H1 (cell line): ENCODE measurements at regions not wholly inside any gene's neighbourhood (a gene's known extent, or its start where the extent isn't known, plus 50 kb on each side); places are given as distances from the start of the nearest gene placed in this dataset.

Experiments used
- CTCF ChIA-PET: fragments of 300-600 bp; sonication (Branson Sonifier 250); formaldehyde crosslinking; loops from one replicate; lab custom pipeline; 2021; ENCODE audit not compliant: partially characterized antibody; lab: Charles Lee
- POLR2A ChIA-PET: fragments of 300-600 bp; sonication (Branson Sonifier 250); formaldehyde crosslinking; loops from one replicate; lab custom pipeline; 2021; ENCODE audit warnings: inconsistent platforms; ENCODE audit not compliant: partially characterized antibody; lab: Charles Lee
- DNase-seq, 2 experiments: peaks; one replicate each; pipeline versions ENCODE4 v3.0.0 to v3.0.0-alpha.2; 2010 to 2022; ENCODE audit warnings: low spot score in 2 of 2, low read depth in 1 of 2, mixed read lengths in 1 of 2
- FAIRE-seq: peaks from 2 replicates; lab custom pipeline; 2011; peaks lifted over from hg19 to GRCh38; lab: Jason Lieb, UNC
- H2AFZ ChIP-seq: 2 replicates; pipeline ENCODE4 v1.8.1; 2012; ENCODE audit warnings: low read length, inconsistent platforms
- H2AK5ac ChIP-seq: 2 replicates; pipeline ENCODE4 v1.6.1; 2013; ENCODE audit warnings: low read depth, low read length
- H2BK120ac ChIP-seq: replicated peaks from 2 replicates; pipeline ENCODE3; 2013; ENCODE audit warnings: low read depth, low read length, inconsistent platforms
- H2BK12ac ChIP-seq: 2 replicates; pipeline ENCODE4 v1.6.1; 2013; ENCODE audit warnings: low read depth, low read length
- H2BK15ac ChIP-seq: 2 replicates; pipeline ENCODE4 v1.6.1; 2013; ENCODE audit warnings: low read length
- H2BK20ac ChIP-seq: 2 replicates; pipeline ENCODE4 v1.6.1; 2013; ENCODE audit warnings: low read length
- H2BK5ac ChIP-seq: 2 replicates; pipeline ENCODE4 v1.6.1; 2013; ENCODE audit warnings: low read depth, low read length
- H3K14ac ChIP-seq: 2 replicates; pipeline ENCODE4 v1.6.1; 2013; ENCODE audit warnings: inconsistent platforms; ENCODE audit not compliant: insufficient read length
- H3K18ac ChIP-seq: 2 replicates; pipeline ENCODE4 v1.6.1; 2013; ENCODE audit warnings: low read length; ENCODE audit errors: extremely low read depth
- H3K23ac ChIP-seq: 2 replicates; pipeline ENCODE4 v1.6.1; 2013; ENCODE audit warnings: inconsistent platforms; ENCODE audit not compliant: insufficient read length
- H3K23me2 ChIP-seq: 2 replicates; pipeline ENCODE4 v1.6.1; 2013; ENCODE audit warnings: low read depth, low read length
- H3K27ac ChIP-seq: 2 replicates; pipeline ENCODE4 v1.6.1; 2011; ENCODE audit warnings: low read depth, low read length, inconsistent platforms
- H3K27me3 ChIP-seq, 4 experiments: replicated peaks in 1 of 4; 1 replicate in 1 of 4; 2 replicates in 3 of 4; pipeline versions ENCODE4 v1.6.1 to v1.8.1; 2011 to 2013; ENCODE audit warnings: low read length in 3 of 4, mild to moderate bottlenecking in 3 of 4, inconsistent platforms in 2 of 4, mixed read lengths in 2 of 4, moderate library complexity in 1 of 4; ENCODE audit not compliant: control insufficient read depth in 3 of 4, insufficient read depth in 3 of 4; ENCODE audit errors: extremely low read depth in 1 of 4
- H3K36me3 ChIP-seq, 4 experiments: 2 replicates each; pipeline versions ENCODE4 v1.6.1 to v1.8.1; 2011 to 2013; ENCODE audit warnings: mild to moderate bottlenecking in 4 of 4, low read length in 3 of 4, moderate library complexity in 2 of 4, control low read depth in 1 of 4, inconsistent platforms in 1 of 4; ENCODE audit not compliant: insufficient read depth in 4 of 4, control insufficient read depth in 2 of 4
- H3K4ac ChIP-seq: replicated peaks from 2 replicates; pipeline ENCODE3; 2013; ENCODE audit warnings: low read length, low read depth, mixed read lengths, inconsistent platforms; ENCODE audit not compliant: insufficient read length
- H3K4me1 ChIP-seq, 4 experiments: replicated peaks in 1 of 4; 1 replicate in 1 of 4; 2 replicates in 3 of 4; pipeline versions ENCODE4 v1.6.1 to v1.8.1; 2011 to 2013; ENCODE audit warnings: low read length in 3 of 4, inconsistent platforms in 2 of 4, mixed read lengths in 1 of 4; ENCODE audit not compliant: insufficient read depth in 4 of 4, control insufficient read depth in 3 of 4
- H3K4me2 ChIP-seq, 2 experiments: 2 replicates each; pipeline versions ENCODE4 v1.6.1 to v1.8.1; 2011 to 2013; ENCODE audit warnings: low read depth in 2 of 2, low read length in 2 of 2, control low read depth in 1 of 2, inconsistent platforms in 1 of 2, mild to moderate bottlenecking in 1 of 2; ENCODE audit not compliant: insufficient read depth in 1 of 2
- H3K4me3 ChIP-seq, 4 experiments: fragments of 200-600, 300-600 bp in 1 of 4; sonication (generic), shearing (Covaris generic), sonication (Bioruptor Twin) in 1 of 4; 2 replicates each; pipeline versions ENCODE4 v1.5.1 to v1.8.1; 2011 to 2016; ENCODE audit warnings: low read length in 4 of 4, low read depth in 3 of 4, control low read depth in 2 of 4, inconsistent platforms in 2 of 4, mild to moderate bottlenecking in 2 of 4, mixed read lengths in 1 of 4, moderate library complexity in 1 of 4; ENCODE audit not compliant: insufficient read depth in 2 of 4; ENCODE audit errors: extremely low read depth in 1 of 4
- H3K56ac ChIP-seq: replicated peaks from 2 replicates; pipeline ENCODE3; 2013; ENCODE audit warnings: low read depth, mild to moderate bottlenecking, mixed read lengths, low read length, inconsistent platforms; ENCODE audit not compliant: insufficient read length
- H3K79me1 ChIP-seq: 2 replicates; pipeline ENCODE4 v1.6.1; 2013; ENCODE audit warnings: low read depth, low read length, control low read depth
- H3K79me2 ChIP-seq, 2 experiments: 2 replicates each; pipeline versions ENCODE4 v1.6.1 to v1.8.1; 2012 to 2013; ENCODE audit warnings: low read length in 2 of 2, mild to moderate bottlenecking in 2 of 2, inconsistent platforms in 1 of 2; ENCODE audit not compliant: insufficient read depth in 2 of 2, control insufficient read depth in 1 of 2
- H3K9ac ChIP-seq, 4 experiments: replicated peaks in 1 of 4; 1 replicate in 1 of 4; 2 replicates in 3 of 4; pipeline versions ENCODE4 v1.6.1 to v1.8.1; 2011 to 2013; ENCODE audit warnings: low read depth in 3 of 4, low read length in 3 of 4, control low read depth in 2 of 4, mild to moderate bottlenecking in 2 of 4, moderate library complexity in 2 of 4, inconsistent platforms in 1 of 4; ENCODE audit errors: extremely low read depth in 1 of 4
- H3K9me3 ChIP-seq, 2 experiments: 2 replicates each; pipeline versions ENCODE4 v1.6.1 to v1.8.1; 2012 to 2013; ENCODE audit warnings: mild to moderate bottlenecking in 2 of 2, moderate library complexity in 2 of 2, control low read depth in 1 of 2, inconsistent platforms in 1 of 2, low read depth in 1 of 2, low read length in 1 of 2, mixed read lengths in 1 of 2; ENCODE audit not compliant: insufficient read depth in 2 of 2
- H4K20me1 ChIP-seq, 2 experiments: replicated peaks in 1 of 2; 2 replicates each; pipeline versions ENCODE3 to v1.8.1; 2011 to 2013; ENCODE audit warnings: inconsistent platforms in 2 of 2, low read length in 2 of 2, mild to moderate bottlenecking in 1 of 2; ENCODE audit not compliant: insufficient read depth in 2 of 2, control insufficient read depth in 1 of 2
- H4K5ac ChIP-seq: 2 replicates; pipeline ENCODE4 v1.6.1; 2013; ENCODE audit warnings: low read length, low read depth, mixed read lengths, inconsistent platforms; ENCODE audit not compliant: insufficient read length
- H4K8ac ChIP-seq: 2 replicates; pipeline ENCODE4 v1.8.0; 2013; ENCODE audit warnings: mild to moderate bottlenecking, moderate library complexity, low read length, inconsistent platforms; ENCODE audit not compliant: insufficient read depth; ENCODE audit errors: extremely low read depth
- H4K91ac ChIP-seq: replicated peaks from 2 replicates; pipeline ENCODE3; 2013; ENCODE audit warnings: low read length, mixed read lengths, inconsistent platforms; ENCODE audit not compliant: insufficient read length
- BACH1 ChIP-seq: IDR thresholded peaks from 2 replicates; pipeline ENCODE4 v1.6.1; 2012; ENCODE audit warnings: low read length, improper control_type of control experiment
- BCL11A ChIP-seq, 2 experiments: IDR thresholded peaks; one replicate each; pipeline ENCODE4 v1.6.1; 2011; ENCODE audit warnings: low read depth in 2 of 2, low read length in 2 of 2, mild to moderate bottlenecking in 2 of 2
- CEBPB ChIP-seq: IDR thresholded peaks from 2 replicates; pipeline ENCODE4 v1.6.1; 2012; ENCODE audit warnings: low read depth, low read length
- EZH2 ChIP-seq: fragments of 200-600 bp; sonication (generic); IDR thresholded peaks from 2 replicates; pipeline ENCODE4 v1.7.1; 2012; ENCODE audit warnings: low read depth, mild to moderate bottlenecking, moderate library complexity, low read length, inconsistent platforms; ENCODE audit not compliant: severe bottlenecking
- FOSL1 ChIP-seq: IDR thresholded peaks from 2 replicates; pipeline ENCODE4 v1.6.1; 2011; ENCODE audit warnings: mild to moderate bottlenecking, low read depth, low read length, moderate library complexity; ENCODE audit not compliant: insufficient read depth
- KDM4A ChIP-seq: IDR thresholded peaks from one replicate; pipeline ENCODE4 v1.7.1; 2012; ENCODE audit warnings: low read depth, mild to moderate bottlenecking, moderate library complexity, low read length, inconsistent platforms; ENCODE audit not compliant: severe bottlenecking
- MAX ChIP-seq: IDR thresholded peaks from 2 replicates; pipeline ENCODE4 v1.6.1; 2012; ENCODE audit warnings: inconsistent platforms
- NRF1 ChIP-seq: IDR thresholded peaks from 2 replicates; pipeline ENCODE4 v1.6.1; 2011; ENCODE audit warnings: mild to moderate bottlenecking, low read depth, low read length, improper control_type of control experiment
- RBBP5 ChIP-seq: IDR thresholded peaks from 2 replicates; pipeline ENCODE4 v1.7.1; 2012; ENCODE audit warnings: low read depth, mild to moderate bottlenecking, inconsistent platforms, low read length, moderate library complexity, borderline replicate concordance
- SUZ12 ChIP-seq: fragments of 200-600 bp; sonication (generic); IDR thresholded peaks from 2 replicates; pipeline ENCODE4 v1.6.1; 2012; ENCODE audit warnings: mild to moderate bottlenecking, inconsistent platforms, low read length, moderate library complexity, mixed read lengths
- WGBS, 2 experiments: shearing (Covaris generic) in 1 of 2; methylation state at CpG; one replicate each; pipeline versions ENCODE4 v1.1.6 to v1.1.7; 2013 to 2015; ENCODE audit warnings: low lambda C conversion rate in 2 of 2, mixed read lengths in 2 of 2, inconsistent platforms in 1 of 2, low coverage in 1 of 2, missing lambda C conversion rate in 1 of 2; ENCODE audit not compliant: insufficient replicate concordance in 2 of 2, insufficient coverage in 1 of 2, insufficient read length in 1 of 2; ENCODE audit errors: extremely low coverage in 1 of 2, missing lambda C conversion rate in 1 of 2; 5-methylcytosine and 5-hydroxymethylcytosine counted together

GRCh38 chr14:34065236-34065635 lies 114.4 kb upstream of the EGLN3 start:
- H3K4ac ChIP-seq: no peak overlapping the region
- H3K14ac ChIP-seq: no peak overlapping the region
- CTCF ChIA-PET: interaction anchor here (1.0 kb wide), 1 partner anchor 216 kb away, joined by 3 read pairs; no protein-coding TSS in a partner anchor
- H4K8ac ChIP-seq: no peak overlapping the region
- H3K79me2 ChIP-seq: no peaks in the 10 kb centered on the region
- H2AK5ac ChIP-seq: no peak overlapping the region
- POLR2A ChIA-PET: no interaction called here
- no peak for TF ChIP-seq KDM4A
- no peak for TF ChIP-seq BCL11A (IDR thresholded peaks at IDR 0.05; ENCODE audit: low read depth in 2 of 2, low read length in 2 of 2)
- TF ChIP-seq FOSL1: no peak
- TF ChIP-seq SUZ12: no peak
- no peak for TF ChIP-seq EZH2
- no peak for TF ChIP-seq BACH1
- no peak for TF ChIP-seq CEBPB
- TF ChIP-seq NRF1: no peak
- TF ChIP-seq RBBP5: no peak
- no peak for TF ChIP-seq MAX
- H2BK15ac ChIP-seq: no peak overlapping the region
- H2BK5ac ChIP-seq: no peak overlapping the region
- FAIRE-seq (no peak), DNase-seq (no peak)
- peaks cover 5% of the 10 kb centered on the region; the same call in 1 of the 2 replicates for H3K23me2 ChIP-seq
- H4K91ac ChIP-seq: no peak overlapping the region
- no peaks in the 10 kb centered on the region for H3K36me3 ChIP-seq
- H3K27me3 ChIP-seq: peaks cover 0 to 11% (median 7%) of the 10 kb centered on the region in 4 experiments; a peak in 5 of 7 replicates
- WGBS, 2 experiments: 94% methylated on average over 4 of the region's 4 CpGs; no CpG with 5 or more reads in 1 of the 2 experiments
- H3K9ac ChIP-seq: no peak overlapping the region
- peaks cover 0 to 7% (median 5%) of the 10 kb centered on the region in 4 experiments; a peak in 6 of 7 replicates for H3K4me1 ChIP-seq
- H3K18ac ChIP-seq: no peak overlapping the region
- no peak overlapping the region for H3K27ac ChIP-seq
- no peaks in the 10 kb centered on the region for H3K9me3 ChIP-seq
- H2AFZ ChIP-seq: no peak overlapping the region
- no peak overlapping the region for H2BK20ac ChIP-seq
- no peaks in the 10 kb centered on the region for H3K79me1 ChIP-seq
- no peak overlapping the region for H3K4me3 ChIP-seq
- H2BK120ac ChIP-seq: no peak overlapping the region
- no peaks in the 10 kb centered on the region for H4K20me1 ChIP-seq
- H3K23ac ChIP-seq: no peak overlapping the region
- no peak overlapping the region for H4K5ac ChIP-seq
- no peak overlapping the region for H2BK12ac ChIP-seq
- H3K56ac ChIP-seq: no peak overlapping the region
- no peak overlapping the region for H3K4me2 ChIP-seq
